Upper lobe of left lung (tissue), 4 donors: ENCODE measurements at regions not wholly inside any gene's neighbourhood (a gene's known extent, or its start where the extent isn't known, plus 50 kb on each side); places are given as distances from the start of the nearest gene placed in this dataset.

Experiments used
- POLR2A ChIP-seq, 4 donors: fragments of 450-650 bp; IDR thresholded peaks; one replicate each; pipeline ENCODE4 v1.5.1; 2016 to 2017; ENCODE audit warnings: antibody characterized with exemption in 4 of 4, mild to moderate bottlenecking in 2 of 4
- TF ChIP-seq, protein P1 (sequence below), 6 experiments: fragments of 450-650 bp in 4 of 6; fragments of 200-600 bp in 2 of 6; sonication (generic) in 2 of 6; IDR thresholded peaks; one replicate each; pipeline ENCODE4 v1.5.1; 2016 to 2019; ENCODE audit warnings: antibody characterized with exemption in 6 of 6

DNA sequence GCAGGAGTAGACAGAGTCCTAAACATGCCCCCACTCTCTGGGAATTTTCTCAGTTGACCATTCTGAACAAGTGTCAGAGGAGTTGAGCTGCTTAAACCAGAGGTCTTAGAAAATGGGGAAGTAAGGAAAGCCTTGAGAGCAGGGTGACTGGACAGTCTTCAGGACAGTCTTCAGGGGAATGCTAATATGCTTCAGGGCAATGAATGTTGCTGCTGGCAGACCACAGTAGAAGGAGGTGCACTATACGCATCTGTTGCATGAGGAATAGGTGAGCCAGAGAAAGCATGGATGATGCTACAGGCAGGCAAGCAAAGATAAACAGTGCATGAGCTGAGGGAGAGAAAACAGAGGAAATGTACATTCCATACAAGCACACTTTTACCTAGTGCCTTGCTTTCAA lies 196.6 kb upstream of the GPR12 start:
- no peak for TF ChIP-seq POLR2A (IDR thresholded peaks at IDR 0.05)
- TF ChIP-seq, protein P1, sequence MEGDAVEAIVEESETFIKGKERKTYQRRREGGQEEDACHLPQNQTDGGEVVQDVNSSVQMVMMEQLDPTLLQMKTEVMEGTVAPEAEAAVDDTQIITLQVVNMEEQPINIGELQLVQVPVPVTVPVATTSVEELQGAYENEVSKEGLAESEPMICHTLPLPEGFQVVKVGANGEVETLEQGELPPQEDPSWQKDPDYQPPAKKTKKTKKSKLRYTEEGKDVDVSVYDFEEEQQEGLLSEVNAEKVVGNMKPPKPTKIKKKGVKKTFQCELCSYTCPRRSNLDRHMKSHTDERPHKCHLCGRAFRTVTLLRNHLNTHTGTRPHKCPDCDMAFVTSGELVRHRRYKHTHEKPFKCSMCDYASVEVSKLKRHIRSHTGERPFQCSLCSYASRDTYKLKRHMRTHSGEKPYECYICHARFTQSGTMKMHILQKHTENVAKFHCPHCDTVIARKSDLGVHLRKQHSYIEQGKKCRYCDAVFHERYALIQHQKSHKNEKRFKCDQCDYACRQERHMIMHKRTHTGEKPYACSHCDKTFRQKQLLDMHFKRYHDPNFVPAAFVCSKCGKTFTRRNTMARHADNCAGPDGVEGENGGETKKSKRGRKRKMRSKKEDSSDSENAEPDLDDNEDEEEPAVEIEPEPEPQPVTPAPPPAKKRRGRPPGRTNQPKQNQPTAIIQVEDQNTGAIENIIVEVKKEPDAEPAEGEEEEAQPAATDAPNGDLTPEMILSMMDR (IDR thresholded peaks at IDR 0.05): no peak
